ENCODE measurements at regions not wholly inside any gene's neighbourhood (a gene's known extent, or its start where the extent isn't known, plus 50 kb on each side); places are given as distances from the start of the nearest gene placed in this dataset.

- no peak for DNase-seq
Measured at GRCh38 chr10:24147321-24147720, 61.6 kb upstream of the KIAA1217 start.

GRCh38 chr10:24149640-24150039 lies 59.3 kb upstream of the KIAA1217 start:
- DNase-seq: no peak

- no peak for DNase-seq
Measured at GRCh38 chr10:24150853-24151252, 58.1 kb upstream of the KIAA1217 start.

GRCh38 chr10:24152270-24152669 lies 56.7 kb upstream of the KIAA1217 start:
- DNase-seq: no peak

GRCh38 chr10:24153031-24153430 lies 55.9 kb upstream of the KIAA1217 start:
- DNase-seq: no peak

GRCh38 chr10:24153537-24153936 lies 55.4 kb upstream of the KIAA1217 start:
- DNase-seq: no peak

- DNase-seq: no peak
Measured at GRCh38 chr10:24156686-24157085, 52.3 kb upstream of the KIAA1217 start.

- no peak for DNase-seq
Measured at GRCh38 chr10:24157567-24157966, 51.4 kb upstream of the KIAA1217 start.
